HepG2 (cell line): ENCODE measurements at regions not wholly inside any gene's neighbourhood (a gene's known extent, or its start where the extent isn't known, plus 50 kb on each side); places are given as distances from the start of the nearest gene placed in this dataset.

Experiments used
- ASH2L ChIP-seq: fragments of 300-600, 200-600 bp; sonication (generic); IDR thresholded peaks from 2 replicates; pipeline ENCODE4 v1.7.0; 2017; ENCODE audit warnings: low read depth, mild to moderate bottlenecking, moderate library complexity, mixed read lengths, low read length; ENCODE audit not compliant: insufficient read length
- FOXO1 ChIP-seq: sonication (generic); formaldehyde crosslinking; IDR thresholded peaks from 2 replicates; pipeline ENCODE4 v1.4.0; 2020; ENCODE audit warnings: missing genetic modification reagents
- ZBTB10 ChIP-seq: sonication (generic); formaldehyde crosslinking; IDR thresholded peaks from 2 replicates; pipeline ENCODE4 v1.4.0; 2020; ENCODE audit warnings: missing genetic modification reagents, borderline replicate concordance
- ZBTB40 ChIP-seq, 2 experiments: fragments of 450-650 bp in 1 of 2; sonication (generic) in 1 of 2; formaldehyde crosslinking in 1 of 2; IDR thresholded peaks; 2 replicates each; pipeline versions ENCODE4 v1.6.1 to v1.8.0; 2016 to 2022; ENCODE audit warnings: antibody characterized with exemption in 1 of 2, mild to moderate bottlenecking in 1 of 2, missing genetic modification reagents in 1 of 2
- ZFP82 ChIP-seq: sonication (generic); formaldehyde crosslinking; IDR thresholded peaks from 2 replicates; pipeline ENCODE4 v1.5.1; 2020; ENCODE audit warnings: mild to moderate bottlenecking, missing genetic modification reagents, borderline replicate concordance
- ZNF101 ChIP-seq: sonication (generic); formaldehyde crosslinking; IDR thresholded peaks from 2 replicates; pipeline ENCODE4 v1.4.0; 2020; ENCODE audit warnings: mild to moderate bottlenecking, low read depth, missing genetic modification reagents, borderline replicate concordance
- TF ChIP-seq, protein P1 (sequence below): sonication (generic); formaldehyde crosslinking; IDR thresholded peaks from 2 replicates; pipeline ENCODE4 v1.4.0; 2020; ENCODE audit warnings: mild to moderate bottlenecking, missing genetic modification reagents

- TF ChIP-seq ZBTB40 (IDR thresholded peaks at IDR 0.05) (no peak), ZBTB40 (CRISPR knock-in tag; IDR thresholded peaks at IDR 0.05) (no peak), FOXO1 (CRISPR knock-in tag) (no peak), ZNF101 (CRISPR knock-in tag) (no peak), ZBTB10 (no peak), ASH2L (no peak), ZFP82 (CRISPR knock-in tag) (no peak)
- TF ChIP-seq, protein P1, sequence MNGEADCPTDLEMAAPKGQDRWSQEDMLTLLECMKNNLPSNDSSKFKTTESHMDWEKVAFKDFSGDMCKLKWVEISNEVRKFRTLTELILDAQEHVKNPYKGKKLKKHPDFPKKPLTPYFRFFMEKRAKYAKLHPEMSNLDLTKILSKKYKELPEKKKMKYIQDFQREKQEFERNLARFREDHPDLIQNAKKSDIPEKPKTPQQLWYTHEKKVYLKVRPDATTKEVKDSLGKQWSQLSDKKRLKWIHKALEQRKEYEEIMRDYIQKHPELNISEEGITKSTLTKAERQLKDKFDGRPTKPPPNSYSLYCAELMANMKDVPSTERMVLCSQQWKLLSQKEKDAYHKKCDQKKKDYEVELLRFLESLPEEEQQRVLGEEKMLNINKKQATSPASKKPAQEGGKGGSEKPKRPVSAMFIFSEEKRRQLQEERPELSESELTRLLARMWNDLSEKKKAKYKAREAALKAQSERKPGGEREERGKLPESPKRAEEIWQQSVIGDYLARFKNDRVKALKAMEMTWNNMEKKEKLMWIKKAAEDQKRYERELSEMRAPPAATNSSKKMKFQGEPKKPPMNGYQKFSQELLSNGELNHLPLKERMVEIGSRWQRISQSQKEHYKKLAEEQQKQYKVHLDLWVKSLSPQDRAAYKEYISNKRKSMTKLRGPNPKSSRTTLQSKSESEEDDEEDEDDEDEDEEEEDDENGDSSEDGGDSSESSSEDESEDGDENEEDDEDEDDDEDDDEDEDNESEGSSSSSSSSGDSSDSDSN (CRISPR knock-in tag): no peak
- TF ChIP-seq, all 625 proteins: peak for 0
Observed at GRCh38 chr13:30110301-30111070, 196.9 kb downstream of the KATNAL1 start (continued).
